A673 (cell line): ENCODE measurements at regions not wholly inside any gene's neighbourhood (a gene's known extent, or its start where the extent isn't known, plus 50 kb on each side); places are given as distances from the start of the nearest gene placed in this dataset.

ENCODE experiments used
- EZH2 ChIP-seq: fragments of 200-600 bp; sonication (generic); IDR thresholded peaks from 2 replicates; pipeline ENCODE4 v1.6.1; 2017; ENCODE audit warnings: borderline replicate concordance, low read depth, mild to moderate bottlenecking, mixed read lengths, antibody characterized with exemption, low read length; ENCODE audit not compliant: poor library complexity, severe bottlenecking
- TF ChIP-seq, protein P1 (sequence below): fragments of 300-800, 200-600 bp; sonication (generic); conservative IDR thresholded peaks from 2 replicates; pipeline ENCODE4 v1.5.1; 2017; ENCODE audit warnings: low read depth, mild to moderate bottlenecking, antibody characterized with exemption, low read length, moderate library complexity, mixed read lengths

- TF ChIP-seq, protein P1, sequence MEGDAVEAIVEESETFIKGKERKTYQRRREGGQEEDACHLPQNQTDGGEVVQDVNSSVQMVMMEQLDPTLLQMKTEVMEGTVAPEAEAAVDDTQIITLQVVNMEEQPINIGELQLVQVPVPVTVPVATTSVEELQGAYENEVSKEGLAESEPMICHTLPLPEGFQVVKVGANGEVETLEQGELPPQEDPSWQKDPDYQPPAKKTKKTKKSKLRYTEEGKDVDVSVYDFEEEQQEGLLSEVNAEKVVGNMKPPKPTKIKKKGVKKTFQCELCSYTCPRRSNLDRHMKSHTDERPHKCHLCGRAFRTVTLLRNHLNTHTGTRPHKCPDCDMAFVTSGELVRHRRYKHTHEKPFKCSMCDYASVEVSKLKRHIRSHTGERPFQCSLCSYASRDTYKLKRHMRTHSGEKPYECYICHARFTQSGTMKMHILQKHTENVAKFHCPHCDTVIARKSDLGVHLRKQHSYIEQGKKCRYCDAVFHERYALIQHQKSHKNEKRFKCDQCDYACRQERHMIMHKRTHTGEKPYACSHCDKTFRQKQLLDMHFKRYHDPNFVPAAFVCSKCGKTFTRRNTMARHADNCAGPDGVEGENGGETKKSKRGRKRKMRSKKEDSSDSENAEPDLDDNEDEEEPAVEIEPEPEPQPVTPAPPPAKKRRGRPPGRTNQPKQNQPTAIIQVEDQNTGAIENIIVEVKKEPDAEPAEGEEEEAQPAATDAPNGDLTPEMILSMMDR, result no peak
- no peak for TF ChIP-seq EZH2
Observed at GRCh38 chr1:204771358-204771757, 85.8 kb upstream of the LRRN2 start.
